Esophagus squamous epithelium (tissue), 5 donors: ENCODE measurements at regions not wholly inside any gene's neighbourhood (a gene's known extent, or its start where the extent isn't known, plus 50 kb on each side); places are given as distances from the start of the nearest gene placed in this dataset.
A peak's percentile ranks its signal among the peaks of the same experiment; 100 is the strongest.

ENCODE experiments used
- DNase-seq: peaks from one replicate; lab custom pipeline; 2025; lab: John Stamatoyannopoulos, UW
- H3K27ac ChIP-seq, 4 donors: fragments of 200-600 bp; sonication (generic); one replicate each; pipeline ENCODE4 v1.5.1; 2016 to 2019; ENCODE audit warnings: mild to moderate bottlenecking in 1 of 4
- H3K27me3 ChIP-seq, 4 donors: fragments of 200-600 bp; sonication (generic); 1 replicate in 3 of 4; 2 replicates in 1 of 4; pipeline versions ENCODE4 v1.5.1 to v1.6.0; 2017 to 2021; ENCODE audit warnings: antibody characterized with exemption in 1 of 4
- H3K36me3 ChIP-seq, 3 donors: fragments of 200-600 bp; sonication (generic); one replicate each; pipeline ENCODE4 v1.5.1; 2016 to 2019
- H3K4me1 ChIP-seq, 3 donors: fragments of 200-600 bp; sonication (generic); one replicate each; pipeline ENCODE4 v1.5.1; 2017 to 2019
- H3K4me3 ChIP-seq, 4 donors: fragments of 200-600 bp; sonication (generic); 1 replicate in 3 of 4; 2 replicates in 1 of 4; pipeline ENCODE4 v1.5.1; 2016 to 2019; ENCODE audit warnings: mild to moderate bottlenecking in 2 of 4, moderate library complexity in 1 of 4
- H3K9me3 ChIP-seq, 3 donors: fragments of 200-600 bp; sonication (generic); one replicate each; pipeline ENCODE4 v1.5.1; 2016 to 2019
- CTCF ChIP-seq, 6 experiments: fragments of 450-650 bp in 4 of 6; fragments of 200-600 bp in 2 of 6; sonication (generic) in 2 of 6; IDR thresholded peaks; one replicate each; pipeline ENCODE4 v1.5.1; 2016 to 2019; ENCODE audit warnings: antibody characterized with exemption in 6 of 6, mild to moderate bottlenecking in 4 of 6, moderate library complexity in 4 of 6
- POLR2A ChIP-seq, 4 donors: fragments of 450-650 bp; IDR thresholded peaks; one replicate each; pipeline ENCODE4 v1.6.1; 2017; ENCODE audit warnings: antibody characterized with exemption in 4 of 4, mild to moderate bottlenecking in 4 of 4, moderate library complexity in 3 of 4
- WGBS, 2 donors: methylation state at CpG; one replicate each; pipeline ENCODE4 v1.1.5; 2018; 5-methylcytosine and 5-hydroxymethylcytosine counted together
- intact Hi-C: fragments of 100-400 bp; cut with DNase I; formaldehyde crosslinking; loops from one replicate; pipeline ENCODE4 v1.15.0; 2022
- donor health status: DM: yes; HTN: yes; CAD: no.

- H3K4me1 ChIP-seq, result no peaks in the 10 kb centered on the region
- no peaks in the 10 kb centered on the region for H3K36me3 ChIP-seq
- no peak overlapping the region for H3K4me3 ChIP-seq
- 60 to 63% methylated on average over 1 of the region's 1 CpG for WGBS, 2 donors
- no peak for DNase-seq
- no peak overlapping the region for H3K27ac ChIP-seq
- H3K9me3 ChIP-seq, result peaks cover 0 to 17% (median 9%) of the 10 kb centered on the region in 3 donors
- TF ChIP-seq POLR2A (IDR thresholded peaks at IDR 0.05) (no peak), CTCF (IDR thresholded peaks at IDR 0.05) (no peak)
- H3K27me3 ChIP-seq, result no peaks in the 10 kb centered on the region
- intact Hi-C loops, result no loop called here
Measured at GRCh38 chr12:18171571-18171970, 81.6 kb upstream of the RERGL start.

GRCh38 chr12:18168016-18168415, 78.0 kb upstream of the RERGL start:
- TF ChIP-seq CTCF (IDR thresholded peaks at IDR 0.05) (no peak), POLR2A (IDR thresholded peaks at IDR 0.05) (no peak)
- intact Hi-C loops, result no loop called here
- WGBS, 2 donors, result 39 to 48% methylated on average over 3 of the region's 3 CpGs
- DNase-seq, result no peak
- no peak overlapping the region for H3K27ac ChIP-seq
- H3K4me3 ChIP-seq, result no peak overlapping the region
- peaks cover 0 to 11% (median 3%) of the 10 kb centered on the region in 3 donors for H3K4me1 ChIP-seq
- H3K36me3 ChIP-seq, result no peaks in the 10 kb centered on the region
- no peaks in the 10 kb centered on the region for H3K27me3 ChIP-seq
- peaks cover 0 to 10% (median 9%) of the 10 kb centered on the region in 3 donors for H3K9me3 ChIP-seq

GRCh38 chr12:18165889-18166288, 75.9 kb upstream of the RERGL start:
- Histone ChIP-seq H3K4me3 (peak overlapping the region in 1 of 4 donors; percentile 37), H3K27ac (no peak overlapping the region), H3K36me3 (no peaks in the 10 kb centered on the region), H3K4me1 (peaks cover 0 to 18% (median 3%) of the 10 kb centered on the region in 3 donors), H3K27me3 (no peaks in the 10 kb centered on the region), H3K9me3 (no peaks in the 10 kb centered on the region)
- intact Hi-C loops, result no loop called here
- TF ChIP-seq CTCF (IDR thresholded peaks at IDR 0.05) (no peak), POLR2A (IDR thresholded peaks at IDR 0.05) (no peak)
- DNase-seq, result no peak
- 58 to 60% methylated on average over 2 of the region's 2 CpGs for WGBS, 2 donors

GRCh38 chr12:18165422-18165871, 75.5 kb upstream of the RERGL start:
- Histone ChIP-seq H3K36me3 (no peaks in the 10 kb centered on the region), H3K9me3 (no peaks in the 10 kb centered on the region), H3K4me3 (peak overlapping the region in 2 of 4 donors; percentile 0 to 37), H3K27ac (no peak overlapping the region), H3K27me3 (no peaks in the 10 kb centered on the region), H3K4me1 (peaks cover 0 to 21% (median 3%) of the 10 kb centered on the region in 3 donors)
- TF ChIP-seq POLR2A (IDR thresholded peaks at IDR 0.05) (no peak), CTCF (IDR thresholded peaks at IDR 0.05) (no peak)
- DNase-seq, result no peak
- 5 to 7% methylated on average over 2 of the region's 2 CpGs for WGBS, 2 donors
- intact Hi-C loops, result no loop called here

- Histone ChIP-seq H3K4me1 (peaks cover 0 to 19% (median 3%) of the 10 kb centered on the region in 3 donors), H3K27me3 (no peaks in the 10 kb centered on the region), H3K36me3 (no peaks in the 10 kb centered on the region), H3K9me3 (no peaks in the 10 kb centered on the region), H3K27ac (no peak overlapping the region), H3K4me3 (no peak overlapping the region)
- 60 to 63% methylated on average over 1 of the region's 1 CpG for WGBS, 2 donors
- no peak for TF ChIP-seq CTCF (IDR thresholded peaks at IDR 0.05)
- TF ChIP-seq POLR2A (IDR thresholded peaks at IDR 0.05), result no peak
- intact Hi-C loops, result no loop called here
- no peak for DNase-seq
Measured at GRCh38 chr12:18160901-18161300, 70.9 kb upstream of the RERGL start.
